AG04449 (cell line): ENCODE measurements at regions not wholly inside any gene's neighbourhood (a gene's known extent, or its start where the extent isn't known, plus 50 kb on each side); places are given as distances from the start of the nearest gene placed in this dataset.

ENCODE experiments used
- CTCF ChIA-PET: fragments of 350-600 bp; formaldehyde crosslinking; extraction: SDS; loops from one replicate; lab custom pipeline; 2021; ENCODE audit warnings: antibody characterized with exemption; lab: Yijun Ruan, JAX
- POLR2A ChIA-PET: fragments of 400-600, 350-600 bp; formaldehyde crosslinking; extraction: SDS; loops from one replicate; lab custom pipeline; 2020; ENCODE audit warnings: antibody characterized with exemption, inconsistent platforms; lab: Yijun Ruan, JAX
- DNase-seq: peaks from one replicate; pipeline ENCODE4 v3.0.0-alpha.2; 2010; ENCODE audit warnings: low read depth, low spot score
- H3K4me3 ChIP-seq: 2 replicates; pipeline ENCODE4 v1.5.1; 2011; ENCODE audit warnings: low read depth, mild to moderate bottlenecking, control low read depth, low read length
- CTCF ChIP-seq: IDR thresholded peaks from one replicate; pipeline ENCODE4 v1.5.1; 2011; ENCODE audit warnings: mild to moderate bottlenecking, moderate library complexity, low read length, control low read depth, inconsistent platforms; ENCODE audit not compliant: insufficient read depth; ENCODE audit errors: missing control alignments

GRCh38 chr10:43929122-43929521 lies 280.4 kb upstream of the ZNF32 start:
- no peak overlapping the region for H3K4me3 ChIP-seq
- CTCF ChIA-PET: interaction anchor here (1.4 to 2.1 kb wide), 4 partner anchors 16 to 239 kb away, joined by 3 to 6 read pairs (median 4); no protein-coding TSS in a partner anchor
- no peak for DNase-seq
- TF ChIP-seq CTCF: no peak
- POLR2A ChIA-PET: no interaction called here

- CTCF ChIA-PET: interaction anchor here (0.8 to 1.6 kb wide), 4 partner anchors 15 to 238 kb away, joined by 3 to 4 read pairs (median 4); no protein-coding TSS in a partner anchor
These were observed 279.8 kb upstream of the ZNF32 start for GRCh38 chr10:43928425-43928968.

GRCh38 chr10:43926875-43927406 lies 278.3 kb upstream of the ZNF32 start:
- CTCF ChIA-PET: interaction anchor here (1.6 kb wide), 1 partner anchor 237 kb away, joined by 4 read pairs; no protein-coding TSS in a partner anchor
- POLR2A ChIA-PET: no interaction called here
- DNase-seq: no peak
- TF ChIP-seq CTCF: no peak
- H3K4me3 ChIP-seq: no peak overlapping the region

More at GRCh38 chr10:43928425-43928968, 279.8 kb upstream of the ZNF32 start:
- DNase-seq: no peak
- TF ChIP-seq CTCF: no peak
- POLR2A ChIA-PET: no interaction called here
- no peak overlapping the region for H3K4me3 ChIP-seq

GRCh38 chr10:43926371-43926770 lies 277.7 kb upstream of the ZNF32 start:
- POLR2A ChIA-PET: no interaction called here

GRCh38 chr10:43925793-43926192 lies 277.1 kb upstream of the ZNF32 start:
- POLR2A ChIA-PET: no interaction called here
- DNase-seq: no peak
- TF ChIP-seq CTCF: no peak
- CTCF ChIA-PET: no interaction called here
- H3K4me3 ChIP-seq: no peak overlapping the region

More at GRCh38 chr10:43926371-43926770, 277.7 kb upstream of the ZNF32 start:
- no peak overlapping the region for H3K4me3 ChIP-seq
- TF ChIP-seq CTCF: no peak
- CTCF ChIA-PET: no interaction called here
- no peak for DNase-seq

- TF ChIP-seq CTCF: no peak
- H3K4me3 ChIP-seq: no peak overlapping the region
- DNase-seq: no peak
- ChIA-PET CTCF (no interaction called here), POLR2A (no interaction called here)
These were observed 274.6 kb upstream of the ZNF32 start for GRCh38 chr10:43923328-43923727.
